HG02970 (cell line): ENCODE measurements at regions not wholly inside any gene's neighbourhood (a gene's known extent, or its start where the extent isn't known, plus 50 kb on each side); places are given as distances from the start of the nearest gene placed in this dataset.

Source experiments
- ATAC-seq: cut with Tn5 transposase; IDR thresholded peaks from one replicate; pipeline ENCODE4 v1.9.1; 2021; ENCODE audit warnings: mild to moderate bottlenecking, moderate library complexity, moderate number of reproducible peaks; ENCODE audit not compliant: unreplicated experiment, low FRiP score

DNA sequence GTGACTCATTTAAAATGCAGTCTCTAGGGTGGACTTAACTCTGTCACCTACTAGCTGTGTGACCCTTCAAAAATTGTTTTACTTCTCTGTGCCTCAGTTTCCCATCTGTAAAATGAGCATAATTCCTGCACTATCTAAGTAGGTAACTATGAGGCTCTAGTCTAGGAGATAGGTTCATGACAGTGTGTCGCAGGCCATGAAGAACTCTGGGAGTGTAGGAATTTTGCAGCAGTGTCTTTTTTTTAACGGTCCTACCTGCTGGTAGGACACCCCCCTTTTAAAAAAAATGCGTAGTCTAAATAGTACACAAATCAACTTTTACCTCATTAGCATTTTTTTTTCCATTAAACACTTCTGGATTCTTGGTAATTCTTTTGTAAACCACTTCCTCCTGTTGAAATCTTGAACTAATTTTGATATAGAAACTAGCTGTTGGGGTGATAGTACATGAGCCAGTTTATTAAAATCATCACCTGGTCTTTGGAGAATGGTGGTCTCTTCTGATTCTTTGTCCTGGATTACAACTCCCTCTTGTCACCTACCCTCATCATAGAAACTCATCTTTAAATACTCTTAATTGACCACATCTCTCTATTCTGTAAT, 86.0 kb upstream of the SLC38A2 start:
- no peak for ATAC-seq

DNA sequence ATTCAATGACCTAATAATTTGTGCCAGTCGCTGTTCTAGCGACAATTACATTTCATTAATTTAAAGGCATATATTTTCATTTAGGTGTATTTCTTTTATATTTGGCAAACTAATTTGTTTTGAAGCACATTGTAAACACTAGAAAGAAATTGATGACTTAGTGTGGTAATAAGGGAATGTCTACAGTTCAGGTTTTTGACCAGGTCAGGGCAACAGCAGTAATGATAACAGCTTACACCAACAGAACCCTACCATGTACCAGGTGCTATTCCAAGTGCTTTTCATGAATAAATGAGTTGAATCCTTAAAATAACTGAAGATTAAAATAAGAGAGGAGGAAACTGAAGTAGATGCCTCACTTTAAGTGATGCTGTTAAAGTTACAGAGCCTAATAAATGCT, 85.4 kb upstream of the SLC38A2 start:
- no peak for ATAC-seq

DNA sequence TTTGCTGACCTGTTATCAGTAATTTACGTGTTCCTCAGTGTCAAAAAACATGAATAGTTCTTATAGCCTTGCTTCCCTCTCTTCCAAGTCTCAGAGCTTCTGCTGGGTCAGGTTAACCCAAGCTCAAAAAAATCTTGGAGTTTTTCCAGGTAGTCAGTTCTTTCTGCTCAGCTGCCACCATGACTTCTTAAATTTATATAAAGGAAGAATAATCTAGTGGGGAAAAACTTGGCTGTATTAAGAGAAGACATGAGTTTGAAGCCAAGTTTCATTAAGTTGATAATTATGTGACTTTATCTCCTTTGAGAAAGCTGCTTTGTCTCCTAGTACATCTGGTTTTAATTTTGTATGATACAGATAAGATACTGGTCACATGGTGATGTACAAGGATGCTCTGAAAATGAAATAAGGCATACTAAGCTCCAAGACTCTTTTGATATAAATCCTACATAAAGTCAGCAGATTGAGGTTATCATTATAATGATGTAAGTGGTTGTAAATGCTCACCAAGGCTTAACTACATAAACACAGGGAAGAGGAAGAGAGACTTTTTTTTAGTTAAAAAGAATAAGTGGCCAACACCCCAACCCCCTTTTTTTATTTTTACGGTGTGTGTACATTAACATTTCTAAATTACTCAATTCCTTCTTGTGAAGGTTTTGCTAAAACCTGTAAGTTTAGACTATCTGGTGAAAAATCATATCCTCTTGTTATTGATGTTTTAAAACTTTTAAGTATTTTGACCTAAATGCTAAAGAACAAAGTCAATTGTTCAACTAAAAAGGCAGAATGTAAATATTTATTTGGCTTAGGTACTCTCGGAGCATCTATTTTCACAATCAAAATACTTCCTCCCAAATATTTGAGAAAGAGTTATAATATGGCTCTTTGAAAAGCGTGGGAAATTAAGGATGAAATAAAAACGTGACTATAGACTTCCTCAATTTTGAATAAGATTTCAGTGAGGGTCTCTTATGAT, 84.1 kb upstream of the SLC38A2 start:
- ATAC-seq, result no peak

DNA sequence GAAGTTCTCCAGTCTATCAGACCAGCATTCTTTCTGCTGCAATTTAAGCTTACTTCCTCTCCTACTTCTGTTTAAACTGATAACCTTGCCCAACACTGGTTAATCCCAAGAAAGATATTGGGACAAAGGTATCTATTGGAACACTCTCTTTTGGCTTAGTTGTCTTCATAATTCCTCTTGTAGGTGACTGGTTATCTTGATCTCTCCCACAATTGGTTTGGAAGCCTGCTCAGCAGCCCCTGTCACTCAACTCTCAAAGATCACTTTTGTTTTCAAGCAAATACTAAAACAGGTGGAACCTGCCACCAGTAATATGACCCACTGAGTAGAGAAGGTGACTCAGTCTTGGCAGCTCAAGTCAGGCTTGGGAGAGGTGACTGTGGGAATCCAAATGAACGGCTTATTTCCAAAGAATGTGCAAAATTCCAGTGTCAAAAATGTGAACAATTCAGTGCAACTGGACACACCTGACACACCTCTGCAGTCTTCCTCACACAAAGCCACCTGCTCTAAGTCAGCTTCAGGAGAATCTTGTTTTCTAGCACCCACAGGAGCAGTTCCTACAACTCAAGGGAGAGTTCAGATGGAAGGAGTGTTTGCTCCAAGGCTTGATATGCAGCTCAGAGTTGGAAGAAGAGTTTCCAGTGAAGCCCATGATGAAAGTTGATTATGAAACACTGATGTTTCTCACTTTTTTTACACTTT, 83.2 kb upstream of the SLC38A2 start:
- ATAC-seq, result no peak

DNA sequence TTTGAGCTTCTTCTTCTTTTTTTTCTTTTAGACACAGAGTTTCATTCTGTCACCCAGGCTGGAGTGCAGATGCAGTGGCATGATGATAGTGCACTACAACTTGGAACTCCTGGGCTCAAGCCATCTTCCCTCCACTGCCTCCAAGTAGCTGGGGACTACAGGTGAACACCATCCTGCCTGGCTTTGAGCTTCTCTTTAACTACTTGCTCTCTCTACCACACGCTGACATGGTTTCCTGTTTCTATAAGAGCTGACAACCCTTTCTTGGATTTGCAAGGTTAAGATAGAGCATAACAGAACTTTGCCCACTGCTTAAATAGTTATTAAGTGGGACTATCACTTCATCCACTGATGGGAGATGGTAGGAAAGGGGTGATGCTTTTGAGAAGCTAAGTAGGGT, 82.4 kb upstream of the SLC38A2 start:
- ATAC-seq, result no peak

DNA sequence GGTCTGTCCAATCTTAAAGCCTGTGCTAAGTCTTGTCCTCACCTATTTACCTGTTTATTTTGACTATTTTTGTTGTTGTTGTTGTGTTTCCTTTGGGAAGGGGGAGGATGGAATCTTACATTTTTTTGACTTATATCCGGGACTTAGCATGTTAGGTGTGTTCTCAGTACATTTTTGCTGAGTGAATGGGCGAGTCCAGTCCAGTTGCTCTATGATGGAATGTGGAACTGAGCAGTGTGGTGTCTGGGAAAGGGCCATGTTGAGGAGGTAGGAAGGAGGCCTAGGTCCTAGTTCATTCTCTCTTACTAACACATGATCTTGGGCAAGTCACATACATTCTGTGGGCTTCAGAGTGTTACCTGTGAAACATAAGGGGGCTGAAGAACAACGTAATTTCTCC, 80.9 kb upstream of the SLC38A2 start:
- ATAC-seq, result no peak

DNA sequence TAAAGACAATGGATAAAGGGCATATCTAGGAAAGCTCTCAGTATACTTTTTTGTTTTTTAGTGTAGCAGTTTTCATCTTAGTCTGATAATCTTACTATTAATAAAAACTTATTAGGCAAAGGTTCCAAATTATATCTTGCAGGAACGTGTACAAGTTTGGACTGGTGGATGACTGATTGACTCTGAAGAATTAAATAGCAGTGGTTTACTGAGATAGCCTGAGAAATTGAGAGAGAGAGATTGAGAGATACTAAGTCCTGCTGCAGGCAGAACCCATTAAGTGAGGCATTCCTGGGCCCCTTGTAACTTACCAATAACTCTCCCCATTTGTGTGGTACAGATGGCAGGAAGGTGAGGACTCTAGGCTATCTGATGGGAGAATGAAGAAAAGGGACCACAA, 80.2 kb upstream of the SLC38A2 start:
- ATAC-seq, result no peak

DNA sequence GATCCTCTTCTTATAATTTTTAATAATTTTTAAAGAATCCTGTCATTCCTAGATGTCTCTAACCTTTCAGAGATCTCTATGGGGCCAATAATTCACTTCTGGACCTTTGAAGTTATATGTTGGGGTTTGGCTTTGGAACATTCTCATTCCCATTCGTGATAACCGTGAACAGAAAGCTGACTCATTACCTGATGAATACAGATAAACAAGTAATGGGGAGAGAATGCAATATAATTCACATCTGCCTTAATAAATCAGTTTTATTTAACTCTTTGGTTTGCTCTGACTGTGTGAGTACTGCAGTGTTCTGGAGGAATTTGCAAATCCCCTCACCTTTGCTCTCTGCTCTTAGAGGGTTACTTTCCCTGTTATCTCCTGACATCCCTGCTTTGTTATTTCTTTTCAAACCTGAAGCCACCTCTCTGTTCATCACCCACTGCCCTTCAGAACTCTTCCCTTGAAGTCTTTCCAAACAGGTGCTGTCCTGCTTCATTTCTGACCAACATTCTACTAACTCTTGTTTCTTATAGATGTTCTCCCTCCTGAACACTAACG, 79.6 kb upstream of the SLC38A2 start:
- ATAC-seq, result no peak

DNA sequence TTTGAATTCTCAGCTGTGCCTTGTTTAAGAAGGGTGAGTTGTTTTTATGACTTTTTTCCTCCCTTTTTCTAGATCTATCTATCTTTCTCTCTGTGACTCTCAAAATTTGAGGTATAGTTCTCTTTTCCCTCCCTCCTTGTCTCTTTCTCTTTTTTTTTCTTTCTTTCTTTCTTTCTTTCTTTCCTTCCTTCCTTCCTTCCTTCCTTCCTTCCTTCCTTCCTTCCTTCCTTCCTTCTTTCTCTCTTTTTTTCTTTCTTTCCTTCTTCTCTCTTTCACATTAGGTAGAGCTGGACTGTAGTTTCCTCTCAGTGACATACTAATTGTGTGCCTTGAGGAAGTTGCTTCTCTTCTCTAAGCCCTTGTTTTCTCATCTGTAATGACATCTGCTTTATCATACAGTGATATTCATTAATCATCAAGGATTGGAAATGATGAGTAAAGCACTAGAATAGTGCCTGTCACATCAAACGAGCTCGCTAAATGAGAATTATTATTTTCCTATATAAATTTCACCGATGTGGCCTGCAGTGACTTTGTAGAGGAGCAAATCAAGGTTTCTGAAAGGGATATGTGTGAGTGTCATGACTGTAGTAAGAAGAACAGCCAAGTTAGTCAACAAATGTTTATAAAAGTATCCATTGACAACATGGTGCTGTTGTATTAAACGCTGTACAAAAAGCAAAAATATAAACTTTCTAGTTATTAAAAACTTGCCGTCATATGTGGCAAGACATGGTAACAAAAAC, 78.9 kb upstream of the SLC38A2 start:
- ATAC-seq, result no peak

DNA sequence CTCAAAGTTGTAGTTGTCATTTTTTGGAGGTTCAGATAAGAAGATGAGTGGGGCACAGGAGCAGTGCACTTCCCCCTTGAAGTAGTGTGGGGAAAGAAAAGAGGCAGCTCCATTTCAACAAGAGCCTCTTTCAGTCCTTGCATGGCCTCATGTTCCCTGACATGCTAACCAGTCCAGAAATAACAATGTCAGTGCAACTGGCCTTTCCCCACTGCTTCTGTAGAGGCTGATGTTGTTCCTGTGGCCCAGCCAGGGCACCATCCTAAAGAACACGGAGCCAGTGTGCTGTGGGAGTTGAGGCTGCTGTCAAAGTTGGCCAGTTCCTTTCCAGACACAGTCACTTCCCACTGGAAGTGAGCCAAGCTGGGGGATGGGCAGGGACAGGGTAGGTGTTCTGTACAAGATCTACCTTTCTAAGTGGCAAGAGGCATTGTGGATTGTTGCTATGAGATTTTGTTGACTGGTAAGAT, 77.7 kb upstream of the SLC38A2 start:
- no peak for ATAC-seq

DNA sequence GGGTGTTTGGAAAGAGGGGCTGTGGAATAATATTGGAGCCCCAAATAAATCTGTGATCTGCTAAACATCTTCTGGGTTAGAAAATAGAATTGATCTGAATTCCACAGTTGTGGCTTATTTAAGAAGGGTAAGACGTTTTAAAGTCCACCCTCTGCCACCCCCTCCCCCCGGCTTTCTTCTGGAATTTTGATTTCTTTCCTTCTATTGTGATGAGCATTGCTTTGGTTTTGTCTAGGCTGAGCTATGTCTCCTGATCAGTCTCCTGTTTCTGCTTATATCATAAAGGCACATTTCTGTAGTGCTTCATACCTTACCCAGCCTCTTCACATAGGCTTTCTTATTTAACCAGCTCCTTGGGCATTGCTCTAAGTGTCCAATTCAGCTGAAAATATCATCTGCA, 77.3 kb upstream of the SLC38A2 start:
- ATAC-seq, result no peak

DNA sequence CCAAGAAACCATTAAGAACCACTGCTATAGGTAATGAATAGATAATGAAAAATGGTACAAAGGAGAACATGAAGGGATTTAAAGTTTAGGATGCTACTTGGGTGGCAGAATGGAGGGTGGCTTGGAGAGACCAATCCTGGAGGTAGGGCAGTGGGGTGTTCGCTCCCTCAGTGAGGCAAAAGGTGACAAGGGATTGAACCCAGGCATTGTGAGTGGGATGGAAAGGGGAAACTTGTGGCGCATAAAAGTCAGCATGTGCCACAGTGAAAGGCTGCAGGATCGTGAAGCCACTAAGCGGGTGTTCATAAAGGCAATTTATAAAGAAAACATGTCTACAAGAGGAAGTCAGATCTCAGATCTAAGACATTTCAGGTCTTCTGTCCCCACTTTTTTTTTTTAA, 76.7 kb upstream of the SLC38A2 start:
- no peak for ATAC-seq

DNA sequence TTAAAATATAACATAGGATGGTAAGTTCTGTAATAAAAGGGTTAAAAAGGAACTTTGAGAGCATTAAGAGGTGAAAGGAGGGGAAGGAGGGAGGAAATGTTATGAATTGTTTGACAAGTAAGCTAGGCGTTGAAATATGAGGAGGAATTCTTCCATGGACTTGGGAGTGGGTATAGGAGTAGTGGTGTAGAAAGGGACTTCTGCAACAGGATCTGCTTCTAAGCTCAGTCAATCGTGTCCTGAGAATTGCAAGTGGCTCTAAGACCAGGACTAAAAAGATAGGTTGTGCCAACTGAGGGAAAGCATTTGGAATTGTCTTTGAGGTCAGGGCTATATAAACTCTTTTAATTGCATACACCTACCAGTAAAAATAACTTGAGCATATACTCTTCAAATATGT, 74.1 kb upstream of the SLC38A2 start:
- no peak for ATAC-seq

DNA sequence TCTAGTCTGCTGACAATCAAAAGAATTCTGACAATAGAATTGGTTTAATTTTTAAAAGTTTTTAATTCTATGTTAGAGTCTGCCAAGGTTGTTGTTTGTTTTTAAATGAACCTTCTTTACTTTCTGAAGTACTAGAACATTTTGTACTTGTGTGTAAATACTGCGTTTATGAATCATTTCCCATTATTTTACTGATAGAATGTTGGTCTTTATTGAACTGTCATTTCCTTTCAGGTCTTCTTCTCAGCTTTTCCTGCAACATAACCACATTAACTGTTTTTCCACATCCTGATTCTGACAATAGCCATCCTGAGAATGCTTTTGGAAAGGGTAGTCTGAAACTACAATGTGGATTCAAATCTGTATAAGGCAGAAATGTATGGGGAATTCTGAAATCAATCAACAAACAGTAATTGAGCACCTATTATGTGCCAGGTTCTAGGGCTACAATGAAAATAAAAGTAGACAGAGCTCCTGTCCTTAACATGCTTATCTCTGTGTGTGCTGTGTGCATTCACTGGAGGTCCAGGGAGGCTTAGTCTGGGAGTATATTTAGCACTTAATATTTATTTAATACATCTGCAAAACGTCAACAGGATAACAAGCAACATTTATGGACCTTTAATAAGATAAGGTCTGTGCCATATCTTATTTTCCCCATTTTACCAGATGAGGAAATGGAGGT, 73.1 kb upstream of the SLC38A2 start:
- ATAC-seq, result no peak

DNA sequence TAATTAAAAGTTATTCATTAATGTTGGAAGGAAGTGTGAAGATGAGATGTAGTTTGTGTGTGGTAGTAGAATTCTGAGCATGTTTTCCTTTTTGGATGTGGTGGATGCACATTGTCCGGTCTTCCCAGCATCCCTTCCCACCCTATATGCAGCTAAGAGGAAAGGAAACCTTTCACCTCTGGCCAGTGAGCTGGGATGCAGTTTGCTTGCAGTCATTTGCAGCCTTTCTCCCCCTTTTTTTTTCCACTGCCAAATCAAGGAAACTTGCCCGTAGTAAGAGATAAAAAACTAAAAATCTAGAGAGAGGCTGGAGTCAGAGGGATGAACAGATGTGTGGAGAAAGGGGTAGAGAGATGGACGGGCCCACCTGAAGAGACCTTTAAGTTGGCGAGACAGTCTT, 72.5 kb upstream of the SLC38A2 start:
- no peak for ATAC-seq

DNA sequence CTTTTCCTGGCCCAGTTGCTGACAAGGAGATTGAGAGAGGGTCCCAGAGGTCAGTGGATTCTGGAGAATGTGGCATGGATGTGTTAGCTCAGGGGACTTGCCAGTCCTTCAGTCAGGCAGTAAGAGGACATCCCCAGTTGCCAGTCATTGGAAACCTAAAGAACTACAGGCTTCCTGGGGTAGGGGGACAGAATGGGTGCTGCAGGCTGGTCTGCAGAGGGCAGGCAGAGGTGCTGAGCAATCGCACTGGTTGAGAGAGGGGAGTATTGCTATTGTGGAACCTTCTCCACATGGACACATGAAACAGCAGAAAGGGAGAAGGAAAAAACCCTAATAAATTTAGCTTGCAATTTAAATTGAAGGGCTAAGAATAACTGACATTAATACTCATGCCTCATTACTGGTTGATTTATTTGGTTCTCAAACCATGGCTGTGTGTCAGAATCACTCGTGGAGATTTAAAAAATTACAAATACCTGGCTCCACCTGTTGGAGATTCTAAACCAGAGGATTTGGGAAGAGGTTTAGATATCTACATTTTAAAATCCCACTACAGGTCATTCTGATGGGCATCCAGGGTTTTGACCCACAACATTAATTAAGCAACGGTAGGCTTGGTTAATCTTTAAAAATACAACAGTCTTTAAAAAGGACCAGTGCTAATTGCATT, 71.2 kb upstream of the SLC38A2 start:
- no peak for ATAC-seq

DNA sequence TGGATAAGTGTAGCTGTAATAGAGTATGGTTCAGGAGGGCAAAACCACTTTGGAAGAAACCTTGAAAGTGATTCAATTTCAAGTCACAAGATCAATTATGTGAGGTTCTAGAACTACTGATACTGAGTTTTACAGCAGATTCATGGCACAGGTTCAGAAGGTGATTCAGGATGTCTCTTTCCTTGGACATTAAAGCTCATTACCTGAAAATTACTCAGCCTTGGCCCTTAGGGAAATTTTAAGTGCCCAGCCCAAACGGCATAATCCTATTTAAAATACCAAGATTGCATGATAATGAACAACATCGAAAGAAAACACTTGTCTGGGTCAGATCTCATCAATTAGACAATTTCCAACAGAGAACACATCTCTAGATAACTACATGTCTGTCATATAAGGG, 70.2 kb upstream of the SLC38A2 start:
- no peak for ATAC-seq

DNA sequence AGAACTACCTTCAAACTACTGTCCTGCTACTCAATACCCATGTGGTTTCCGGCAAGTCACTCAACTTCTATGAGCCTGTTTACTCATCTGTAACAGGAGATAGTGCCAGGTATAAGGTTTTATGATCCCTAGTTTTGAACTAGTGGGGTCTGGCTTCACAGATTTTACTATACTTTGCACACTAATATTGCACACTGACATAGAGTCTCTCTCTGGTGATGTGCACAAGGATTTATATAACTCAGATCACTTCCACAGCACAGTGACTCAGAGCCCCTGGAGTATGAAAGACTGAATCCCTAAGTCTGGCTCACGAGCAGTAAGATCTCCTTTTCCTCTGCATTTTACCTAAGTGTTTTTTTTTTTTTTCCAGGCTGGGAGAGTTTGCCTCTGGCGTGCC, 69.7 kb upstream of the SLC38A2 start:
- no peak for ATAC-seq

DNA sequence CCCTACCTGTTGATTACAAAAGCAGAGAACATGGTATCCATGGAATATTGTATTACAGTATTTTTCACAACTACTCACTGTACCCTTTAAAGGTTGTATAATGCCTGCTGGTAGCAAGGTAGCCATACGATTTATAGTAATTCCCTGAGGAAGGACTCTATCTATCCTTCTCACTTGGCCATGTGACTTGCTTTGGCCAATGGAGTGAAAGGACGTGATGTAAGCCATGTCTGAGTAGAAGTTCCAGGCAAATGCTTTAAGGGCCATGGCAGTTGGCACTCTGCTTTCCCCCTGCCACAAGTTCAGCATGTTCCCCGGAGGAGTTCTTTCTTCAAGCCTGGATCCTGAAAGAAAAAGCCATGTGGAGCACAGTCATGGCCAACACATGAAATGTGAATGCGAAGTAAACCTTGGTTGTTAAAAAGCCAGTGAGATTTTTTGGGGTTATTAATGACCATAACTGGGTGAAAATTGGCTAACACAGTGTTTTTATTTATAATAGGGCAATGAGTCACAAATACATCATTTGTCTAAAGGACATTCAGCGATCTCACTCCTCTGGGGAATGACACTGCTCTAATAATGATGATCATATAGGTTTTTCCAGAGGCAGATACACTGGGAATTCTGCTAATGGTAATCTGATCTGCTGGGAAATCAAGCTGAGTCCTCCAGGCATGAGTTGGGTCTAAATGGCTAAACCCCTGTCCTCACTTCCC, 67.4 kb upstream of the SLC38A2 start:
- no peak for ATAC-seq
